Endothelial cell of umbilical vein (primary cell): ENCODE measurements at regions not wholly inside any gene's neighbourhood (a gene's known extent, or its start where the extent isn't known, plus 50 kb on each side); places are given as distances from the start of the nearest gene placed in this dataset.

Source experiments
- BruUV-seq: library from RNA; stranded (reverse); fragments of 400-500 nt; replicated peaks from 2 replicates; lab custom pipeline; 2021; lab: Mats Ljungman, UMichigan
- CTCF ChIA-PET: fragments of 300-600, 350-600 bp; sonication (Branson Sonifier 250); formaldehyde crosslinking; loops from one replicate; lab custom pipeline; 2021; ENCODE audit warnings: antibody characterized with exemption, inconsistent platforms; lab: Charles Lee
- POLR2A ChIA-PET: fragments of 300-600, 350-600 bp; sonication (Branson Sonifier 250); formaldehyde crosslinking; loops from one replicate; lab custom pipeline; 2021; ENCODE audit warnings: antibody characterized with exemption, inconsistent platforms; lab: Charles Lee
- DNase-seq: peaks from one replicate; pipeline ENCODE4 v3.0.0-alpha.2; 2011; ENCODE audit warnings: low read depth, low spot score
- FAIRE-seq: peaks from 2 replicates; lab custom pipeline; 2011; peaks lifted over from hg19 to GRCh38; lab: Jason Lieb, UNC
- H2AFZ ChIP-seq: 2 replicates; pipeline ENCODE4 v1.6.0; 2012; ENCODE audit warnings: low read depth, low read length, control low read depth, inconsistent platforms
- H3K27ac ChIP-seq: 2 replicates; pipeline ENCODE4 v1.5.1; 2011; ENCODE audit warnings: low read depth, mild to moderate bottlenecking, control low read depth, low read length, moderate library complexity; ENCODE audit not compliant: insufficient read depth
- H3K27me3 ChIP-seq, 2 experiments: 2 replicates each; pipeline versions ENCODE4 v1.6.0 to v1.6.1; 2011; ENCODE audit warnings: low read length in 2 of 2, mixed read lengths in 1 of 2; ENCODE audit not compliant: control insufficient read depth in 2 of 2, insufficient read depth in 2 of 2
- H3K36me3 ChIP-seq, 2 experiments: 2 replicates in 1 of 2; 3 replicates in 1 of 2; pipeline ENCODE4 v1.5.1; 2011; ENCODE audit warnings: low read length in 2 of 2, mild to moderate bottlenecking in 1 of 2, moderate library complexity in 1 of 2; ENCODE audit not compliant: control insufficient read depth in 2 of 2, insufficient read depth in 2 of 2; ENCODE audit errors: extremely low read depth in 1 of 2
- H3K4me1 ChIP-seq: 3 replicates; pipeline ENCODE4 v1.5.1; 2011; ENCODE audit warnings: mild to moderate bottlenecking, low read length; ENCODE audit not compliant: control insufficient read depth, insufficient read depth; ENCODE audit errors: extremely low read depth
- H3K4me2 ChIP-seq: 2 replicates; pipeline ENCODE4 v1.6.1; 2011; ENCODE audit warnings: low read length, control low read depth, mixed read lengths; ENCODE audit not compliant: insufficient read depth
- H3K4me3 ChIP-seq, 3 experiments: fragments of 200-600 bp in 1 of 3; sonication (generic), shearing (Covaris generic) in 1 of 3; replicated peaks in 1 of 3; 2 replicates each; pipeline ENCODE4 v1.5.1; 2011 to 2016; ENCODE audit warnings: control low read depth in 3 of 3, low read length in 3 of 3, mild to moderate bottlenecking in 2 of 3, inconsistent platforms in 1 of 3, low read depth in 1 of 3, moderate library complexity in 1 of 3; ENCODE audit not compliant: insufficient read depth in 1 of 3
- H3K79me2 ChIP-seq: 2 replicates; pipeline ENCODE4 v1.6.0; 2012; ENCODE audit warnings: low read length, inconsistent platforms; ENCODE audit not compliant: control insufficient read depth, insufficient read depth
- H3K9ac ChIP-seq: replicated peaks from 2 replicates; pipeline ENCODE3; 2011; ENCODE audit warnings: low read length, control low read depth; ENCODE audit not compliant: insufficient read depth; ENCODE audit errors: extremely low read depth
- H3K9me1 ChIP-seq: replicated peaks from 3 replicates; pipeline ENCODE4 v1.6.0; 2011; ENCODE audit warnings: mild to moderate bottlenecking, low read length; ENCODE audit not compliant: control insufficient read depth, insufficient read depth; ENCODE audit errors: extremely low read depth
- H3K9me3 ChIP-seq: replicated peaks from 2 replicates; pipeline ENCODE4 v1.5.1; 2012; ENCODE audit warnings: low read length, inconsistent platforms; ENCODE audit not compliant: control insufficient read depth, insufficient read depth
- H4K20me1 ChIP-seq: replicated peaks from 2 replicates; pipeline ENCODE3; 2011; ENCODE audit warnings: mild to moderate bottlenecking, low read length; ENCODE audit not compliant: control insufficient read depth, insufficient read depth; ENCODE audit errors: extremely low read depth
- CTCF ChIP-seq, 2 donors: IDR thresholded peaks; 1 replicate in 1 of 2; 2 replicates in 1 of 2; pipeline ENCODE4 v1.5.1; 2011; ENCODE audit warnings: low read length in 2 of 2, mild to moderate bottlenecking in 2 of 2, moderate library complexity in 2 of 2, control low read depth in 1 of 2, inconsistent platforms in 1 of 2, low read depth in 1 of 2; ENCODE audit not compliant: insufficient read depth in 1 of 2; ENCODE audit errors: extremely low read depth in 1 of 2
- EZH2 ChIP-seq: IDR thresholded peaks from 2 replicates; pipeline ENCODE4 v1.6.1; 2012; ENCODE audit warnings: borderline replicate concordance, low read depth, mild to moderate bottlenecking, moderate library complexity, low read length, inconsistent platforms; ENCODE audit not compliant: severe bottlenecking
- FOS ChIP-seq: IDR thresholded peaks from 2 replicates; pipeline ENCODE4 v1.6.1; 2011; ENCODE audit warnings: mild to moderate bottlenecking, low read length, moderate library complexity, borderline replicate concordance; ENCODE audit not compliant: insufficient read depth
- GATA2 ChIP-seq: IDR thresholded peaks from 2 replicates; pipeline ENCODE4 v1.7.0; 2011; ENCODE audit warnings: low read depth, mild to moderate bottlenecking, moderate library complexity, mixed read lengths, low read length; ENCODE audit not compliant: insufficient read length, insufficient read depth
- JUN ChIP-seq: IDR thresholded peaks from 2 replicates; pipeline ENCODE4 v1.6.1; 2011; ENCODE audit warnings: borderline replicate concordance, low read depth; ENCODE audit not compliant: insufficient read length, insufficient read depth
- MAX ChIP-seq: IDR thresholded peaks from 2 replicates; pipeline ENCODE4 v1.6.1; 2011; ENCODE audit not compliant: insufficient read depth, insufficient read length
- MYC ChIP-seq: IDR thresholded peaks from one replicate; pipeline ENCODE4 v1.6.1; 2011; ENCODE audit warnings: mild to moderate bottlenecking, low read depth, low read length
- POLR2A ChIP-seq: IDR thresholded peaks from 2 replicates; pipeline ENCODE4 v1.6.1; 2012; ENCODE audit warnings: low read depth, mild to moderate bottlenecking, control low read depth, low read length
- POLR2AphosphoS5 ChIP-seq: IDR thresholded peaks from 2 replicates; pipeline ENCODE4 v1.6.1; 2012; ENCODE audit warnings: low read depth, mild to moderate bottlenecking, control low read depth, low read length, moderate library complexity; ENCODE audit not compliant: insufficient read depth
- dilution Hi-C: fragments of 300-500 bp; cut with MboI; formaldehyde crosslinking; loops from one replicate; pipeline ENCODE4 v1.15.0; 2019; ENCODE audit warnings: low sequenced_read_pairs; ENCODE audit not compliant: extremely low pct_ligation_motif_present
- intact Hi-C: fragments of 100-400 bp; cut with micrococcal nuclease; formaldehyde crosslinking; loops from one replicate; pipeline ENCODE4 v1.10.0; 2022

GRCh38 chr1:59185163-59185860 is 111.6 kb upstream of the FGGY start:
- intact Hi-C loops, result no loop called here
- H3K36me3 ChIP-seq, result no peaks in the 10 kb centered on the region
- no peak overlapping the region for H2AFZ ChIP-seq
- TF ChIP-seq POLR2AphosphoS5 (no peak), EZH2 (no peak), MAX (no peak), CTCF (IDR thresholded peaks at IDR 0.05; ENCODE audit: extremely low read depth in 1 of 2, insufficient read depth in 1 of 2, low read depth in 1 of 2, low read length in 2 of 2) (no peak), FOS (no peak), POLR2A (no peak), JUN (no peak), GATA2 (no peak), MYC (no peak)
- H3K4me2 ChIP-seq, result no peak overlapping the region
- dilution Hi-C loops, result no loop called here
- BruUV-seq, result no TSS peak
- no peaks in the 10 kb centered on the region for H3K9me3 ChIP-seq
- no peak for DNase-seq
- no peaks in the 10 kb centered on the region for H3K79me2 ChIP-seq
- no peaks in the 10 kb centered on the region for H3K9me1 ChIP-seq
- H3K27ac ChIP-seq, result no peak overlapping the region
- H3K4me1 ChIP-seq, result no peaks in the 10 kb centered on the region
- ChIA-PET CTCF (interaction anchor here (2.2 kb wide), 1 partner anchor 7 kb away, joined by 5 read pairs; no protein-coding TSS in a partner anchor), POLR2A (no interaction called here)
- H3K4me3 ChIP-seq, result no peak overlapping the region
- no peak overlapping the region for H3K9ac ChIP-seq
- no peak for FAIRE-seq
- no peaks in the 10 kb centered on the region for H4K20me1 ChIP-seq
- no peaks in the 10 kb centered on the region for H3K27me3 ChIP-seq
